ENCODE measurements at regions not wholly inside any gene's neighbourhood (a gene's known extent, or its start where the extent isn't known, plus 50 kb on each side); places are given as distances from the start of the nearest gene placed in this dataset.

GRCh38 chrX:69313617-69314290, 148.5 kb upstream of the PJA1 start:
- BruUV-seq (replicated peaks), result no TSS peak
- no peaks in the 10 kb centered on the region for H3K4me1 Mint-ChIP-seq (ENCODE audit: insufficient read depth, unreplicated experiment)
- intact Hi-C loops (cut with micrococcal nuclease), result no loop called here
- POLR2A ChIA-PET, result no interaction called here
- H3K27me3 Mint-ChIP-seq (ENCODE audit: insufficient read depth, unreplicated experiment), result peaks cover 73% of the 10 kb centered on the region
- no peaks in the 10 kb centered on the region for H3K9me3 Mint-ChIP-seq (ENCODE audit: unreplicated experiment)
- CTCF ChIA-PET, result interaction anchor here (0.6 kb wide), 1 partner anchor 637 kb away, joined by 4 read pairs; no protein-coding TSS in a partner anchor
- DNase-seq (ENCODE audit: unreplicated experiment), result no peak
- TF ChIP-seq CTCF (IDR thresholded peaks at IDR 0.05; ENCODE audit: unreplicated experiment), result no peak
- H3K36me3 Mint-ChIP-seq (ENCODE audit: insufficient read depth, unreplicated experiment), result no peaks in the 10 kb centered on the region
- no peak overlapping the region for H3K27ac Mint-ChIP-seq (ENCODE audit: low read depth, unreplicated experiment)
- H3K4me3 Mint-ChIP-seq (ENCODE audit: unreplicated experiment), result no peak overlapping the region

GRCh38 chrX:69311936-69312670, 146.8 kb upstream of the PJA1 start:
- BruUV-seq (replicated peaks), result no TSS peak
- no peak for DNase-seq (ENCODE audit: unreplicated experiment)
- Mint-ChIP-seq H3K36me3 (ENCODE audit: insufficient read depth, unreplicated experiment) (no peaks in the 10 kb centered on the region), H3K9me3 (ENCODE audit: unreplicated experiment) (no peaks in the 10 kb centered on the region), H3K4me3 (ENCODE audit: unreplicated experiment) (no peak overlapping the region), H3K27me3 (ENCODE audit: insufficient read depth, unreplicated experiment) (peaks cover 67% of the 10 kb centered on the region), H3K4me1 (ENCODE audit: insufficient read depth, unreplicated experiment) (no peaks in the 10 kb centered on the region), H3K27ac (ENCODE audit: low read depth, unreplicated experiment) (no peak overlapping the region)
- ChIA-PET CTCF (no interaction called here), POLR2A (no interaction called here)
- TF ChIP-seq CTCF (IDR thresholded peaks at IDR 0.05; ENCODE audit: unreplicated experiment), result no peak
- intact Hi-C loops (cut with micrococcal nuclease), result no loop called here

- no peak overlapping the region for H3K27ac Mint-ChIP-seq (ENCODE audit: low read depth, unreplicated experiment)
- no peaks in the 10 kb centered on the region for H3K36me3 Mint-ChIP-seq (ENCODE audit: insufficient read depth, unreplicated experiment)
- peaks cover 44% of the 10 kb centered on the region for H3K27me3 Mint-ChIP-seq (ENCODE audit: insufficient read depth, unreplicated experiment)
- ChIA-PET POLR2A (no interaction called here), CTCF (interaction anchor here (0.7 to 1.1 kb wide), 2 partner anchors 77 to 1582 kb away, joined by 3 read pairs; no protein-coding TSS in a partner anchor)
- TF ChIP-seq CTCF (IDR thresholded peaks at IDR 0.05; ENCODE audit: unreplicated experiment), result no peak
- intact Hi-C loops (cut with micrococcal nuclease), result no loop called here
- no TSS peak for BruUV-seq (replicated peaks)
- no peaks in the 10 kb centered on the region for H3K4me1 Mint-ChIP-seq (ENCODE audit: insufficient read depth, unreplicated experiment)
- no peaks in the 10 kb centered on the region for H3K9me3 Mint-ChIP-seq (ENCODE audit: unreplicated experiment)
- no peak for DNase-seq (ENCODE audit: unreplicated experiment)
- no peak overlapping the region for H3K4me3 Mint-ChIP-seq (ENCODE audit: unreplicated experiment)
Observed at GRCh38 chrX:69309074-69309792, 144.0 kb upstream of the PJA1 start.

- no peak for TF ChIP-seq CTCF (IDR thresholded peaks at IDR 0.05; ENCODE audit: unreplicated experiment)
- BruUV-seq (replicated peaks), result no TSS peak
- DNase-seq (ENCODE audit: unreplicated experiment), result no peak
- H3K36me3 Mint-ChIP-seq (ENCODE audit: insufficient read depth, unreplicated experiment), result no peaks in the 10 kb centered on the region
- ChIA-PET POLR2A (no interaction called here), CTCF (no interaction called here)
- peaks cover 56% of the 10 kb centered on the region for H3K27me3 Mint-ChIP-seq (ENCODE audit: insufficient read depth, unreplicated experiment)
- intact Hi-C loops (cut with micrococcal nuclease), result no loop called here
- no peaks in the 10 kb centered on the region for H3K4me1 Mint-ChIP-seq (ENCODE audit: insufficient read depth, unreplicated experiment)
- no peak overlapping the region for H3K4me3 Mint-ChIP-seq (ENCODE audit: unreplicated experiment)
- H3K9me3 Mint-ChIP-seq (ENCODE audit: unreplicated experiment), result no peaks in the 10 kb centered on the region
- no peak overlapping the region for H3K27ac Mint-ChIP-seq (ENCODE audit: low read depth, unreplicated experiment)
Observed at GRCh38 chrX:69307756-69308155, 142.5 kb upstream of the PJA1 start.
